ENCODE measurements at regions not wholly inside any gene's neighbourhood (a gene's known extent, or its start where the extent isn't known, plus 50 kb on each side); places are given as distances from the start of the nearest gene placed in this dataset.

DNA sequence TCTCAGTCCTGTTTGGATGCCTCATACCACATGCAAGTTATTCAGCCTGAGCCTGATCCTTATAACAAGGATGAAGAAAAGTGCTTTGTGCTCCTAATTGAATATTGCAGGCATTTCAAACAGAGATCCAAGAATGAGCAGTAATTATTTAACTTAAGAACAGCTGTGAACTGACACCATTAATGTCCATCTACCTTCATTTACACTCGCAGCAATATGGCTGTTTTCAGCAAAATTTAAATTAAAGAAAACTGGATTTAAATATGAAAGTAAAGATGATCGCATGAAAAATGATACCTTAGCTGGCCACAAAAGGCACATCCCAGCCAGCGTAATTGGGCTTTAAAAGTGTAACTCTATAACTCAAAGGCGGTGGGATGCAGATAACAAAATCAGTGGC, 466.3 kb downstream of the GALC start:
- TF ChIP-seq EZH2 (IDR thresholded peaks at IDR 0.05; ENCODE audit: borderline replicate concordance, insufficient read depth, low read length, poor library complexity, severe bottlenecking) (no peak), POLR2AphosphoS5 (IDR thresholded peaks at IDR 0.05) (no peak), EP300 (conservative IDR thresholded peaks at IDR 0.05; ENCODE audit: poor library complexity, severe bottlenecking) (no peak)
- TF ChIP-seq, protein P1, sequence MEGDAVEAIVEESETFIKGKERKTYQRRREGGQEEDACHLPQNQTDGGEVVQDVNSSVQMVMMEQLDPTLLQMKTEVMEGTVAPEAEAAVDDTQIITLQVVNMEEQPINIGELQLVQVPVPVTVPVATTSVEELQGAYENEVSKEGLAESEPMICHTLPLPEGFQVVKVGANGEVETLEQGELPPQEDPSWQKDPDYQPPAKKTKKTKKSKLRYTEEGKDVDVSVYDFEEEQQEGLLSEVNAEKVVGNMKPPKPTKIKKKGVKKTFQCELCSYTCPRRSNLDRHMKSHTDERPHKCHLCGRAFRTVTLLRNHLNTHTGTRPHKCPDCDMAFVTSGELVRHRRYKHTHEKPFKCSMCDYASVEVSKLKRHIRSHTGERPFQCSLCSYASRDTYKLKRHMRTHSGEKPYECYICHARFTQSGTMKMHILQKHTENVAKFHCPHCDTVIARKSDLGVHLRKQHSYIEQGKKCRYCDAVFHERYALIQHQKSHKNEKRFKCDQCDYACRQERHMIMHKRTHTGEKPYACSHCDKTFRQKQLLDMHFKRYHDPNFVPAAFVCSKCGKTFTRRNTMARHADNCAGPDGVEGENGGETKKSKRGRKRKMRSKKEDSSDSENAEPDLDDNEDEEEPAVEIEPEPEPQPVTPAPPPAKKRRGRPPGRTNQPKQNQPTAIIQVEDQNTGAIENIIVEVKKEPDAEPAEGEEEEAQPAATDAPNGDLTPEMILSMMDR (IDR thresholded peaks at IDR 0.05; ENCODE audit: poor library complexity, severe bottlenecking): no peak
